ENCODE measurements at regions not wholly inside any gene's neighbourhood (a gene's known extent, or its start where the extent isn't known, plus 50 kb on each side); places are given as distances from the start of the nearest gene placed in this dataset.

- Mint-ChIP-seq H3K9me3 (peaks cover 0 to 10% (median 5%) of the 10 kb centered on the region in 8 donors), H3K4me3 (no peak overlapping the region), H3K4me1 (no peaks in the 10 kb centered on the region), H3K36me3 (no peaks in the 10 kb centered on the region), H3K27me3 (no peaks in the 10 kb centered on the region), H3K27ac (no peak overlapping the region)
- Histone ChIP-seq H3K27me3 (ENCODE audit: insufficient read depth, low read length) (no peaks in the 10 kb centered on the region), H3K36me3 (ENCODE audit: insufficient read depth, low read length) (no peaks in the 10 kb centered on the region), H3K27ac (ENCODE audit: low read depth, low read length) (no peak overlapping the region), H3K4me3 (ENCODE audit: low read length in 2 of 2) (no peak overlapping the region), H3K4me1 (ENCODE audit: insufficient read depth, low read length) (no peaks in the 10 kb centered on the region), H3K9me3 (ENCODE audit: control insufficient read depth in 1 of 2, low read length in 2 of 2) (no peaks in the 10 kb centered on the region)
- CTCF ChIA-PET (ENCODE audit: partially characterized antibody) = no interaction called here
- intact Hi-C loops (cut with micrococcal nuclease) = no loop called here
- DNase-seq = no peak
- POLR2A ChIA-PET (ENCODE audit: partially characterized antibody) = no interaction called here
Observed at GRCh38 chr18:64566456-64566855, 417.6 kb upstream of the LINC00305 start.

DNA sequence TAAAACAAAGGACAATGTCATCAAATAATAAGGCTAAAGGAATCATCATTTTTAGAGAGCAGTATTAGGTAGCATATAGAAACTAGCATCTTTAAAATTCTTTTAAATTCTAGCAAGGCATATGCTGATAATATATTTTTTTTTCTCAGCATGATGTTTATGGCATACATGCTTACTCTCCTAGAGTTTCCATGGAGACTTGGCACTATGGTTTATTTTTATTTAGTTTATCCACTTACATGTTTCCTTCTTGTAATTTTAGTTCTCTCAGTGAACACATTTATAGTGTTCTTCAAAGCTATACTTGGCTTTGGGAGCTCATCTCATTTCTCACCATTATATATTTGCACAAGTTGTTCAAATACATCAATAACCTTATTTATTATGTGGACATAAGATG is 413.8 kb upstream of the LINC00305 start:
- no peaks in the 10 kb centered on the region for H3K4me1 Mint-ChIP-seq
- DNase-seq = no peak
- Histone ChIP-seq H3K27ac (ENCODE audit: low read depth, low read length) (no peak overlapping the region), H3K4me1 (ENCODE audit: insufficient read depth, low read length) (no peaks in the 10 kb centered on the region), H3K36me3 (ENCODE audit: insufficient read depth, low read length) (no peaks in the 10 kb centered on the region), H3K27me3 (ENCODE audit: insufficient read depth, low read length) (no peaks in the 10 kb centered on the region), H3K4me3 (ENCODE audit: low read length in 2 of 2) (no peak overlapping the region), H3K9me3 (ENCODE audit: control insufficient read depth in 1 of 2, low read length in 2 of 2) (no peaks in the 10 kb centered on the region)
- no peak overlapping the region for H3K4me3 Mint-ChIP-seq
- peaks cover 0 to 7% (median 0%) of the 10 kb centered on the region in 8 donors for H3K9me3 Mint-ChIP-seq
- H3K36me3 Mint-ChIP-seq = no peaks in the 10 kb centered on the region
- H3K27ac Mint-ChIP-seq = no peak overlapping the region
- no peaks in the 10 kb centered on the region for H3K27me3 Mint-ChIP-seq
- intact Hi-C loops (cut with micrococcal nuclease) = no loop called here
- ChIA-PET POLR2A (ENCODE audit: partially characterized antibody) (no interaction called here), CTCF (ENCODE audit: partially characterized antibody) (no interaction called here)

GRCh38 chr18:64546451-64546850 is 397.6 kb upstream of the LINC00305 start:
- intact Hi-C loops (cut with micrococcal nuclease) = no loop called here
- ChIA-PET POLR2A (ENCODE audit: partially characterized antibody) (no interaction called here), CTCF (ENCODE audit: partially characterized antibody) (no interaction called here)

GRCh38 chr18:64539847-64540246 is 391.0 kb upstream of the LINC00305 start:
- ChIA-PET POLR2A (ENCODE audit: partially characterized antibody) (no interaction called here), CTCF (ENCODE audit: partially characterized antibody) (no interaction called here)
- Histone ChIP-seq H3K4me3 (ENCODE audit: low read length in 2 of 2) (no peak overlapping the region), H3K27me3 (ENCODE audit: insufficient read depth, low read length) (no peaks in the 10 kb centered on the region), H3K9me3 (ENCODE audit: control insufficient read depth in 1 of 2, low read length in 2 of 2) (no peaks in the 10 kb centered on the region), H3K4me1 (ENCODE audit: insufficient read depth, low read length) (no peaks in the 10 kb centered on the region), H3K27ac (ENCODE audit: low read depth, low read length) (no peak overlapping the region), H3K36me3 (ENCODE audit: insufficient read depth, low read length) (no peaks in the 10 kb centered on the region)
- H3K27ac Mint-ChIP-seq = no peak overlapping the region
- no peaks in the 10 kb centered on the region for H3K27me3 Mint-ChIP-seq
- intact Hi-C loops (cut with micrococcal nuclease) = no loop called here
- no peaks in the 10 kb centered on the region for H3K36me3 Mint-ChIP-seq
- no peak for DNase-seq
- no peaks in the 10 kb centered on the region for H3K4me1 Mint-ChIP-seq
- peaks cover 0 to 12% (median 3%) of the 10 kb centered on the region in 8 donors for H3K9me3 Mint-ChIP-seq
- no peak overlapping the region for H3K4me3 Mint-ChIP-seq

More at GRCh38 chr18:64546451-64546850, 397.6 kb upstream of the LINC00305 start:
- no peaks in the 10 kb centered on the region for H3K36me3 Mint-ChIP-seq
- no peak overlapping the region for H3K4me3 Mint-ChIP-seq
- H3K9me3 Mint-ChIP-seq = peaks cover 3 to 14% (median 6%) of the 10 kb centered on the region in 8 donors
- H3K4me1 Mint-ChIP-seq = no peaks in the 10 kb centered on the region
- H3K27ac Mint-ChIP-seq = no peak overlapping the region
- H3K36me3 ChIP-seq (ENCODE audit: insufficient read depth, low read length) = no peaks in the 10 kb centered on the region
- H3K27me3 Mint-ChIP-seq = no peaks in the 10 kb centered on the region
- no peaks in the 10 kb centered on the region for H3K27me3 ChIP-seq (ENCODE audit: insufficient read depth, low read length)
- H3K4me1 ChIP-seq (ENCODE audit: insufficient read depth, low read length) = no peaks in the 10 kb centered on the region
- H3K27ac ChIP-seq (ENCODE audit: low read depth, low read length) = no peak overlapping the region
- H3K4me3 ChIP-seq (ENCODE audit: low read length in 2 of 2) = no peak overlapping the region
- H3K9me3 ChIP-seq (ENCODE audit: control insufficient read depth in 1 of 2, low read length in 2 of 2) = no peaks in the 10 kb centered on the region
- no peak for DNase-seq

- H3K36me3 Mint-ChIP-seq = no peaks in the 10 kb centered on the region
- H3K9me3 Mint-ChIP-seq = peaks cover 2 to 14% (median 6%) of the 10 kb centered on the region in 8 donors
- Histone ChIP-seq H3K4me1 (ENCODE audit: insufficient read depth, low read length) (no peaks in the 10 kb centered on the region), H3K27me3 (ENCODE audit: insufficient read depth, low read length) (no peaks in the 10 kb centered on the region), H3K36me3 (ENCODE audit: insufficient read depth, low read length) (no peaks in the 10 kb centered on the region), H3K27ac (ENCODE audit: low read depth, low read length) (no peak overlapping the region), H3K4me3 (ENCODE audit: low read length in 2 of 2) (no peak overlapping the region), H3K9me3 (ENCODE audit: control insufficient read depth in 1 of 2, low read length in 2 of 2) (no peaks in the 10 kb centered on the region)
- H3K27me3 Mint-ChIP-seq = no peaks in the 10 kb centered on the region
- no peaks in the 10 kb centered on the region for H3K4me1 Mint-ChIP-seq
- no peak overlapping the region for H3K27ac Mint-ChIP-seq
- no peak for DNase-seq
- no peak overlapping the region for H3K4me3 Mint-ChIP-seq
- POLR2A ChIA-PET (ENCODE audit: partially characterized antibody) = no interaction called here
- CTCF ChIA-PET (ENCODE audit: partially characterized antibody) = no interaction called here
- intact Hi-C loops (cut with micrococcal nuclease) = no loop called here
Observed at GRCh38 chr18:64528646-64529045, 379.8 kb upstream of the LINC00305 start.

DNA sequence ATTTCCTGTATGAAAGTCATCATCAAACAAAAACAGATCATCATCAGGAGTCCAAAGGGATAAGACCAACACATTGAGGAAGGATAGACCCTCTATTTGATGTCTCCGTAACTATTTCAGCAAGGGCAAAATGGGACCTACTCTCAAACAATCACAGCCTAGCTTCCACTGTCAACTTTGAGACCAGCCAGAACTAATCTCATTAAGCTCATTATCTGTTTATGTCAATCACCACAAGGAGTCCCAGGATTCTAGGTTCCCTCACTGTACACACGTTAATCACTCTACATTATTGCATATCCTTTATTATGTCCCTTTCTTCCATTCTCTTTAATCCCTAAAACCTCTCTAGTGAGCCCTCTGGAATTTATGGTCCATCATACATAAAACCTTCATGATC is 370.3 kb upstream of the LINC00305 start:
- Histone ChIP-seq H3K4me3 (ENCODE audit: low read length in 2 of 2) (no peak overlapping the region), H3K27me3 (ENCODE audit: insufficient read depth, low read length) (no peaks in the 10 kb centered on the region), H3K4me1 (ENCODE audit: insufficient read depth, low read length) (no peaks in the 10 kb centered on the region), H3K9me3 (ENCODE audit: control insufficient read depth in 1 of 2, low read length in 2 of 2) (no peaks in the 10 kb centered on the region), H3K27ac (ENCODE audit: low read depth, low read length) (no peak overlapping the region), H3K36me3 (ENCODE audit: insufficient read depth, low read length) (no peaks in the 10 kb centered on the region)
- H3K36me3 Mint-ChIP-seq = no peaks in the 10 kb centered on the region
- intact Hi-C loops (cut with micrococcal nuclease) = no loop called here
- DNase-seq = no peak
- H3K9me3 Mint-ChIP-seq = peaks cover 0 to 17% (median 8%) of the 10 kb centered on the region in 8 donors
- POLR2A ChIA-PET (ENCODE audit: partially characterized antibody) = no interaction called here
- no peak overlapping the region for H3K27ac Mint-ChIP-seq
- H3K4me1 Mint-ChIP-seq = no peaks in the 10 kb centered on the region
- H3K27me3 Mint-ChIP-seq = no peaks in the 10 kb centered on the region
- CTCF ChIA-PET (ENCODE audit: partially characterized antibody) = no interaction called here
- no peak overlapping the region for H3K4me3 Mint-ChIP-seq

DNA sequence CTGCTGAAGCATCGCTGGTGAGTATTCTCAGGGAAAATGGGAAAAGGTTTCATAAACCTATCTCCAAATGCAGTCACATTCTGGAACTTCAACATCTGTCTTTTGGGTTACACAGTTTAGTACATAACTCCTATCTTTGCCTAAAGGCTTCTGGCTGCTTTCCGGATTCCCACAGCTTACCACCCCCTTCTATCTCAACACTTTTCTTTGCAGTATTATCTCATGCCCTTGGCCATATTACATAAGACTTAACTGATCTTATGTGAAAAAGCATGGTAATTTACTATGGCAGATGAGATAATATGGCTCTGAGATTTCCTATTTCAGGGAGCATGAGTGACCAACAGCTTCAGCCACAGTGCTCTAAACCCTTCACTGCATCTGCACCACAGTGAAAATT is 369.3 kb upstream of the LINC00305 start:
- ChIA-PET POLR2A (ENCODE audit: partially characterized antibody) (no interaction called here), CTCF (ENCODE audit: partially characterized antibody) (no interaction called here)
- H3K4me1 Mint-ChIP-seq = no peaks in the 10 kb centered on the region
- Histone ChIP-seq H3K4me1 (ENCODE audit: insufficient read depth, low read length) (no peaks in the 10 kb centered on the region), H3K27me3 (ENCODE audit: insufficient read depth, low read length) (no peaks in the 10 kb centered on the region), H3K36me3 (ENCODE audit: insufficient read depth, low read length) (no peaks in the 10 kb centered on the region), H3K27ac (ENCODE audit: low read depth, low read length) (no peak overlapping the region), H3K9me3 (ENCODE audit: control insufficient read depth in 1 of 2, low read length in 2 of 2) (no peaks in the 10 kb centered on the region), H3K4me3 (ENCODE audit: low read length in 2 of 2) (no peak overlapping the region)
- no peak overlapping the region for H3K4me3 Mint-ChIP-seq
- peaks cover 0 to 17% (median 6%) of the 10 kb centered on the region in 8 donors for H3K9me3 Mint-ChIP-seq
- no peak for DNase-seq
- H3K27ac Mint-ChIP-seq = no peak overlapping the region
- H3K27me3 Mint-ChIP-seq = no peaks in the 10 kb centered on the region
- no peaks in the 10 kb centered on the region for H3K36me3 Mint-ChIP-seq
- intact Hi-C loops (cut with micrococcal nuclease) = no loop called here

DNA sequence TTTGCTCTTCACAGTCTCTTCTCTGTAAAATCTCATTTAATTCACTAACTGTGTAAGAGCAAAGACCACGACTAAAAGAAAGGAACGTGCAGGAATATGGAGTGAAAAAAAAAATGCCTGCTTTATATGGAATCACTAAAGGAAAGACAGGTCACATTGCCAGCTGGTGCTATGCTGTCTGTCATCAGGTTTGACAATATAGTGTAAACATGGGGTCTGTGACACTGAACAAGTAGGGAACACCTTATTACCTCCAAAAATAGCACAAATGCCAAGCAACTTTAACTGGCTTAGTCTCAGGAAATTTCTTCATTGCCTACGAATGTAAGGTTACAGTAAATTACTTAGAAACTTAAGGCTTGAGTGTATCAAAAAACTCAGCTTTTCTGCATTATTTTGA is 364.5 kb upstream of the LINC00305 start:
- DNase-seq = no peak
- Mint-ChIP-seq H3K9me3 (peaks cover 0 to 6% (median 0%) of the 10 kb centered on the region in 8 donors), H3K36me3 (no peaks in the 10 kb centered on the region), H3K4me3 (no peak overlapping the region), H3K4me1 (no peaks in the 10 kb centered on the region), H3K27me3 (no peaks in the 10 kb centered on the region), H3K27ac (no peak overlapping the region)
- Histone ChIP-seq H3K27ac (ENCODE audit: low read depth, low read length) (no peak overlapping the region), H3K4me3 (ENCODE audit: low read length in 2 of 2) (no peak overlapping the region), H3K9me3 (ENCODE audit: control insufficient read depth in 1 of 2, low read length in 2 of 2) (no peaks in the 10 kb centered on the region), H3K27me3 (ENCODE audit: insufficient read depth, low read length) (no peaks in the 10 kb centered on the region), H3K4me1 (ENCODE audit: insufficient read depth, low read length) (no peaks in the 10 kb centered on the region), H3K36me3 (ENCODE audit: insufficient read depth, low read length) (no peaks in the 10 kb centered on the region)
- POLR2A ChIA-PET (ENCODE audit: partially characterized antibody) = no interaction called here
- CTCF ChIA-PET (ENCODE audit: partially characterized antibody) = no interaction called here
- intact Hi-C loops (cut with micrococcal nuclease) = no loop called here
